ENCODE measurements at regions not wholly inside any gene's neighbourhood (a gene's known extent, or its start where the extent isn't known, plus 50 kb on each side); places are given as distances from the start of the nearest gene placed in this dataset.

DNA sequence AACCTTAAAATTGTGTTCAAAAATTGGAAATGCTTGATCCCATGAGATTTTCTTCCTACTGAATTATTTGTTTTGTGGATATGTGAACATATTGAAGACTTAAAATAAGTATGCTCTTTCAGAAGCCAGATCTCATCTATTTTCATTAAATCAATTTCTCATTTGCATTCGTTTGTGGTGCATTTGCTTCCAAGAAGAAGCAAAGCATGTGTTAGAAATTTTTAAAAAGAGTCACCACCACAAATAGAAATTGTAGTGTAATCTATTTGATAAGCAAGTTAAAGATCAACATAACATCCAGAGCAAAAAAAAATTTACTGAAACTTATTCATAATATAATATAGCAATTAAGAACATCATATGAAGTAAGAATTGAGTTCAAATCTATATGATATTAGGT, 300.9 kb upstream of the SYT4 start:
- no peak for DNase-seq

DNA sequence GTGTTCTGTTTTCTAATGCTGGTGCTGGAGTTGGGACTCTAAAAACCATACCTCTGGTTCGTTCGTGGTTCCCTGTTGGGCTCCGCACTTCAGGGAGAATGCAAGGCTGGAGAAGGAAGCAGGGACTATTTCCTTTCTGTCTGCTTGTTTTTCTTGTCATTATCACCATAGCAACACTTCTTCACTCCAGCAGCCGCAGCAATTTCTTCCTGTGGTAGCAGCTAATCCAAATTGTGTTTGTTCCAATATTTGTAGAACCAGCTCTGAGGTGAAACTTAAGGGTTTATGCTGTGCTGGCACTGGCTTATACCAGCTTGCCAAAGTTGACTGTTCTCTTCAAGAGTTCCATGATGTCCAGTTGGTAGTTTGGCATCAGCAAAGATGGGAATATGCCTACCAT, 301.4 kb upstream of the SYT4 start:
- DNase-seq: no peak

DNA sequence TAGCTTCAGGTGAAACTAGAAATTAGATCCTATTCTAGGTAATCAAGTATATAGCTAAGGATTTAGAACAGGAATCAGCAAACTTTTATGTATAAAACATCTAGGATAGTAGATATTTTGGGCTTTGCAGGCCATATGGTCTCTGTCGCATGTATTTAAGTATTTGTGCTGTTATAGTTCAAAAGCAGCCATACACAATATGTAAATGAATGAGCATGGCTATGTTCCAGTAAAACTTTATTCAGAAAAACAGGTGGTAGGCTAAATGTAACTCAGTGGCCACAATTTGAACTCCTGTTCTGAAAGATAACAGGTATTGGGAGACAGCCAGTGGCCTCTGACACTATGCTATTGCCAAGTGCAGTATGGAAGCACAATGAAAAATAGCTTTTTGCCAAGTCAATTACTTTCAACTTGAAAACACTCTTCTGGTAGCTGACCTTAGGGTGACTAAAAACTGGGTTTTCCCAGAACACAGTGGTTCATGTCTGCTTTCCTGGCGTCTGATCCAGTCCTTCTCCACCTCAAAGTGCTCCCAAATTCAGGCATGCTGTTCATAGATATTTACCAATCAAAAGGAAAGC, 304.7 kb upstream of the SYT4 start:
- no peak for DNase-seq

DNA sequence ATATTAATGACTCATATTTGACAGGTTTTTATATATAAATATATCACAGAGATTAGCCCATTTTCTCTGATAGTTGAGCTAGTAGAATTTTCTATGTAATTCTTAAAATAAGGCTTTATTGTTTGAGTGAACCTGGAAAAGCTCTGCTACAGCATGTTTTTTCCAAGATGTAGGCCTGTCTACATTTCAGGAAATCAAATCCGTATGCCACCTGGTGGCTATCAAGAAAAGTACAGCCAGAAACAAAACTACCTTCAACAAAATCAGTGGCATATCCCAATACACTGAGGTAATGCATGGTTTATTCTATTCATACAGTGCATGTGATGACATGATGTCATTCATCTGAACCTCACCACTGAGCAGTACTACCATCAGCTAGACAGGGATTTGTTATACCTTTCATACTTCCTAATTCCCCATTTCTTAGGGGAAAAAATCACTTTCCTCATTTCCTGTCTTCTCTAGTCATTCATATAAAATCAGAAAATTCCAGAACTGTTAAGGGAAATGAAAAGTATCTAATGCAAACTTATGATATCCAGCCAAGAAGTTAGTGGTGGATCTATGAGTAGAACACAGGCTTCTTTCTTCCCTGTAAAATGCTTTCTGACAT, 310.4 kb upstream of the SYT4 start:
- no peak for DNase-seq

DNA sequence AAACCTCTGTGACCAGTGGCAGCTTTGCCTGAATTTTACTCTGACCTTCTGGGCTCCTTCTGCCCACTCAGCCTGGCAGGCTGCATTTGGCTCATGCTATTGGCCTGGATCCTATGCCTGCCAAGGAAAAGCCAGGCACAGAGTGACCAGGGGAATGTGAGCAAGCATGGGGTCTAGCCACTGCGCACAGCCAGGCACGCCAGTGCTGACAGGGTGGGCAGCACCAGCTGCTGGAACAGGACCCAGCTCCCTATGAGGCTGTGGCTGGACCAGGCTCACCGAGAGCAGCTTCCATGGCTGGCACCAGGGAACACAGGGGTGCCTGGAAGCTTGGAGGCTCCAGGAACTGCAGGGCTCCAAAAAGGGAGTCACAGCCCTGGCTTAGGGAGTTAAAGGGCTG, 311.5 kb upstream of the SYT4 start:
- no peak for DNase-seq

DNA sequence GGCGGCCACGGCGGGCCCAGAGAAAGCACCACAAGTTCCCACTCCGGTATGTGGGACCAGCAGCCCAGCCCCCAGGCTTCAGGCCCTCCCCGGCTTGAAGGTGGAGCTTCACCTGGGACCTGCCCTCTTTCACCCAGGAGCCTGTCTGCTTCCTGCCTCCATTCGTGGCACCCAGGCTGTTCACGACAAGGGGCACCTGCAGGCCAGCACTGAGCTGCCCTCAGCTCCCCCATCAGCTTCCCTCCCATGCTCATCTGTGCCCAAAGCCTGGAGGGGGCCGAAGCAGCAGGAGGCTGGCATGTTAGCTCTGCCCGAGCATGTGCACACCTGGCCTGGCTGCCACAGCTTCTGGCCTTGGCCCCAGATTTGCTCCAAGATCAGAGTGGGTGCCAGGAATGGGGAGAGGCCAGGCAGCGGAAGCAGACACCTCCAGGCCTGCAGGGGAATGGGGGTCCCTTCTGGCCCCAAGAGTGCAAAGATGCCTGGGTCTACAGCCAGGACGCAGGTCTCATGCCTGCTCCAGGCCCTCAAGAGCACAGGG, 312.4 kb upstream of the SYT4 start:
- DNase-seq: no peak

DNA sequence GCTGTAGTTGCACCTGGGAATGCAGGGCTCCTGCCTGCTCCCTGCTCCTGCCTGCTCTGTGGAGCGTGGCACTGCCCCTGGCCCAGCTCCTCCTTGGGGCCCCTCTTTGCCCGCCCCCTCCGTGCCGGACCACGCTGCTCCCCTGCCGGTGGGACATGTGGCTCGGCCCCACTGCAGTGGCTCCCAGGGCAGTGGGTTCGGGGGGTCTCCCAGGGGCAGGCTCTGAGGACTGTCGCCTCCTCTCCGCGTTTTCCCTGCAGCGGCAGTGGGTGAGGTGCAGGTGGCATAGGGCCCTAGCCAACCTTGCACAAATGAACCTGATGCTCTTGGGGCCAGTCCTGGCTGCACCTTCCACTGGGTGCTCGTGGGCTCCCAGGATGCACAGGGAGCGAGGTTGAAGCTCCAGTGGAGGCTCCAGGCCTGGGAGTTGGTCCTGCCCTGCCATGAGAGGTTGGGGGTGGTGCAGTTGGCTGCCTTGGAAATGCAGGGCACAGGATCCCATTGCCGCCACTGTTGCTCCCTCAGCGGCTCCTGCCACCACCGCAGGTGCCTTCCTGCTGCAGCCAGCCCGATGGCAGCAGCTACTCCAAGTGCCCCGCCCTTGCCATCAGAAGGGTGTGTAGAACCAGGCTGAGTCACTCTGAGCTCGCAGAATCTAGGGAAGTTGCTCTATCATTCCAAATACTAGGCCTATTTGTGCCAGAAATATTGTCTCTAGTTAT, 313.1 kb upstream of the SYT4 start:
- no peak for DNase-seq

DNA sequence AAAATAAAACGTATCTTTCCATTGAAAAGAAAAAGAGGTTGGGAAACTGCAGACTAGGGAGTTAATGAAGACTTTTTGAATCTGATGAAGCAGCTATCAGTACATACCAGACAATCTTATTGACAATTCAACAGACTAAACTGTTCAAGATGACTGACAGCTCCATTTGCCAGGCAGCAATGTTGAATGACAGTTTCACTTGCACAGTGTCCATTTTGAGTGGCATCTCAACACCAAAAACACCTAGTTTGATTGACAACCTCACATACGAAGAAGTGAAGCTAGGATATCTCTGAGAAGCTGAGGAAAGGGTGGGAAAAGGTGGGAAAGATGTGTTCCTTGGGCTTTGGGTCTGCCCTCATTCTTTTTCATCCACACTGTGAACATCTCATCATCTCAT, 315.0 kb upstream of the SYT4 start:
- DNase-seq: no peak

DNA sequence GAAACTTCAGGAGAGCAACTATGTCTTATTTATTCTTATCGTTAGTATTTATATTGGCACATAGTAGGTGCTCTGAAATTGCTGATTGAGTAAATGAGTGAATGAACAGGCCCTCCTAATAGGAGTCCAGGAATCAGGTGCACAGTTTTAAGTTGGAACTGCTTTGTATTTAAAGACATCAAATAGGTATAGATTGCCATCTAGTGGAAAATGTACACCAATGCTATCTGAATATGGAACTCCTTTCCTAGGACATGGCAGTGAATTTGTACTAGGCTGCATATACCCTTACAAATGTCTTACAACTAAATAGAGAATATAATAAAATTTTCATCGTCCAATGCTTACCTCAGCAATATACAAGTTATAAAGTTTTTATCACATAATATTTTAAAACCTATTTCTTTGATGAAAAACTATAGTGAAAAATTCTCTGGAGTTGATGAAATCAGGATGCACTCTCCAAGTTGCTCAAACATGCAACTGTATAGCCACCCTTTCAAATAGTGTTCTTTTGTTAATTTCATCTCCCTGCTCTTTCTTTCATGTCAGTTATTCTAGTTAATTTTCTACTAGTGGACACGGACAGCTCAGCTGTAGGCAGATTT, 318.9 kb upstream of the SYT4 start:
- DNase-seq: no peak

DNA sequence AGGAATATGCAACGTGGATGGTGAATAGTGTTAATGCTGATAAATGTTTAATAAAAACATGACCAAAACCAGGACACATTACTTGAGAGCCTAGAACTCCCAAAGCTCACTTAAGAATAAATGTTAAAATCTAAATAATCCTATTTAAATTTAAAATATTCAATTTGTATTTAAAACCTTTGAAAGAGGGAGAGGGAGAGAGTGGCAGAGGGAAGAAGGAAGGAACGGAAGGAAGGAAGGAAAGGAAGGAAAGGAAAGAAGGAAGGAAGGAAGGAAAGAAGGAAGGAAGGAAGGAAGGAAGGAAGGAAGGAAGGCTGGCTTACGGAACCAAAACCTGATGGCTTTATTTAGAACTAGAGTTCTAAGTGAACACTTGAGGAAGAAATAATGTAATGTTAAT, 324.1 kb upstream of the SYT4 start:
- no peak for DNase-seq

DNA sequence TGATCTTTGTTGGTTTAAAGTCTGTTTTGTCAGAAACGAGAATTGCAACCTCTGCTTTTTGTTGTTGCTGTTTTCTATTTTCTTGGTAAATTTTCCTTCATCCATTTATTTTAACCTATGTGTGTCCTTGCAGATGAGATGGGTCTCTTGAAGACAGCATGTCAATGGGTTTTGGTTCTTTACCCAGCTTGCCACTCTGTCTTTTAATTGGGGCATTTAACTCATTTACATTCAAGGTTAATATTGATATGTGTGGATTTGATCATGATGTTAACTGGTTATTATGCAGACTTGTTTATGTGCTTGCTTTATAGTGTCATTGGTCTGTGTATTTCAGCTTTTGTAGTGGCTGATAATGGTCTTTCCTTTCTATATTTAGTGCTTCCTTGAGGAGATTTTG, 327.9 kb upstream of the SYT4 start:
- DNase-seq: no peak

DNA sequence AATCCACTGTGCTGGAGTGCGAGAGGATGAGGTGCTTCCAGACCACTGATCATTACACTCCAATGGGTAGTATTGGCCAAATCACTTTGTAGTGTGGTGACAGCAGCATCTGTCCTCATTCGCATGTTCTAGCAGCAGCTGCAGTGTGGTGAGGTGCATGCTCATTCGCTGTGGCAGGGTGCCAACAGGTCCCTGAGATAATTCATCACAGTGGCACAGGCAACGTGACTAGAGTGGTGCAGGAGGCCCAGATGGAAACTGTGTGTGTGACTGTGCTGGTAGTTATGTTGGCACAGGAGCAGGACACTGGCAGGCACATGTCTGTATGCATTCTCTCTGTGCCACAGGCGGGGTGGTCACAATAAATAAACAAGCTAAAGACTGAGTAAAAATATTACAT, 329.5 kb upstream of the SYT4 start:
- DNase-seq: no peak

DNA sequence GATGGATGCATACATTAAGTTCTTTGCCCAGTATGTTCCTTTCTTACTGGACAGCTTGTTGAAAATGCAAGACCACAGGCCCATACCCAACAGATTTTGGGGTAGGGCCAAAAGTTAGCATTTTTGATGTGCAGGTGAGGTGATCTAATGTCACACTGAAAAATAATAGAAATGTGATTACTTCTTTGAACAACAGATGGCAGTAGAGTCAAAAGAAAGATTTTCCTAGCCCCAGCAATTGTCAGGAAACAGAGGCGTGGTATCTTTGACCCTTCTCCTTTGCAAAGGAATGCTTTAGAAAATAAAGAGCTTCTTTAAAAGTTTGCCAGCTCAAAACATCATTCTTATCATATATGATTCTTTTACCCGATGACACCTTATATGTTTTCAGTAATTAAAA, 343.6 kb upstream of the SYT4 start:
- DNase-seq: no peak

DNA sequence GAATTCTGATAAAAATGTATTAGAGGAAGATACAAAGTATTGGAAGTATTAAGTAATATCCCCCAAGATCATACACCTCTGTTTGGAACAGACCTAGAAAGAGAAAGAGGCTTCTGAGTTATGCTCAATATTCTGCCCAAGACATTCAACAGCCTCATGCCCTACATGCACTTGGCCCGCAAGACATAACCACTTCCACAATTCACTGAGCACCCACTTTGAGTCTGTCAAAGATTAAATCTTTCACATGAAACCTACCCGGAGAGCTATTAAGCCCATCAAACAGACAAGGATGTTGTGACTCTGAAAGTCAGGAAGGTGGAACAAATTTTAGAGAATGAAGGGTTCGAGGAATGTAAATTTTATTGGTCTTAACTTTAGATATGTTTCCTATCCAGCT, 344.7 kb upstream of the SYT4 start:
- no peak for DNase-seq

DNA sequence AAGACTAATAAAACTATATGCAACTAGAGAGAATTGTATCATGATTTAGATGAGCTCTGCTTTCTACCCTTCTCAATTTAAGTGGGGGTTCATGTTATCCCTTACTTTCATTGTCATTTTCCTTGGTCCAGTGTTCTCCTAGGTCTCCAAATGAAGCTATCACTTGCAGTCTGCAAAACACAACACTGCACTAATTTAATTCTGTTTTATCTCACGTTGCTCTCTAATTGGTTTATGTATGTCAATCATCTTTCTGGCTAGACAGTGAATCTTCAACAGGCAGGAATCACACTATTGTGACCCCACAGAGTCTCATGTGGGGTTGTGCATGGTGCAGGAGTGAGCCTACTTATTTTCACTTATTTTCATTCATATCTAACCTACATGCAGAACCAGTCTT, 348.3 kb upstream of the SYT4 start:
- no peak for DNase-seq

DNA sequence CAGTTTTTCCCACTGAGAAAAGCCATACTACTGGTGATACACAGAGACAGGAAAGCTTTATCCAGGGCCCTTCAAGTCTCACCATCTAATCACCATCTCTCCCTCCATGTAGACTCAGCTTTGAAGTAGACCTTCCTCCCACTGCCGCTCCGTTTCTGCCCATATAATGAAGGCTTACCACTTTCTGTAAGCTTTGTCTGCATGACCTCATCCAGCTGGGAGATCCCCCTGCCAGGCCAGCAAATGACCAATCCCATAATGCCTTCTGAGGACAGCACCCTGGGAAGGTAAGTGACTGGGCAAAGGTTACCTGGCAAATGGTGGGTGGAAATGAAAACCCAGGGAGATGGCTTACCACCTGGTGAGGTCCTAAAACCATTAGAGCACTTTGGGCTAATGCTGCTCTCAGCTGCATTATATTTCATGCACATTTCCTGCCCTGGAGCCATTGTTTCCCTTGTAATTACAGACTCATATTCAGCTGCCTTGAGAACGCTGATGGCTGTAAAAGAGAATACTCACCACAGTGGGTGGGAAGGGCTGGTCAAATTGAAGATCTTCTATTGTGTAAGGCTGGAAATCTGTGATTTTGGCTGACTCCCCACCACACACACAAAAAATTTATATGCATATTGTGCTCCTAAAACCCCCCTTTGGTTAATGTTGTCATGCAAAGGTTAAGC, 350.7 kb upstream of the SYT4 start:
- no peak for DNase-seq

DNA sequence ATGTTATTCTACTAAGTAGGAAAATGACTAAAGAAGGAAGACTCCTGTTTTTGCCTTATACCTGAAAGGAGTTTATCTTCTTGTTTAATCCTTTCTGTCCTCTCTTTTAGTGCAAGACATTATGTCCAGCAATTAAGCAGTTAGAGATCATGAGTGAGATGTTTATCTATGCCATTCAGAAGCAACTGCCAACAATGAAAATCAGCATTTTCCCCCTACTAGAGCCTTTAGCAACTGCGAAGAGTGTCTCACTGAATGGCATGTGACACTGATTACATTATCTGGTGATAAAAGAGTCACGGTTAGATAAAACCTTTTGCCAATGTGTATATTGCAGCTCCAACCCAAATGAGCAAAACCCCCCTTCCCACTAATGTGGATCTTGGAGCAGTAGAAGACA, 357.7 kb upstream of the SYT4 start:
- no peak for DNase-seq

DNA sequence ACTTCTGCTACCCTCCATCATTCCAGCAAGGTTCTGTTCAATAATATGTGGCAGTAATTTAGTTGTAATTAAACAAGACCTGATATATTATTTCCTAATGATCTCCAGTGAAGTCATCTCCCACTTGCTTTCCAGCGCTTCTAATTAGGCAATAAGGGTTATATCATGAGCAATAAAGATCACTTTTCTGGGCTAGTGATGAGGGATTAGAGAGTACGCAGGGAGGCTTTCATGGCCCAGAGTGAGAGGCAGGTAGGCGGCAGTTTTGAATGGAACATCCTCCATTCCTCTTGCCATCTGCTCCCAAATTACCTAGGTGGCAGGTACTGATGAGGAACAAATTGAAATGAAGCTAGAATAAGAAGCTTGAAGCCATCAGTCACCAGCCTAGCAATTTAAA, 358.1 kb upstream of the SYT4 start:
- DNase-seq: no peak

DNA sequence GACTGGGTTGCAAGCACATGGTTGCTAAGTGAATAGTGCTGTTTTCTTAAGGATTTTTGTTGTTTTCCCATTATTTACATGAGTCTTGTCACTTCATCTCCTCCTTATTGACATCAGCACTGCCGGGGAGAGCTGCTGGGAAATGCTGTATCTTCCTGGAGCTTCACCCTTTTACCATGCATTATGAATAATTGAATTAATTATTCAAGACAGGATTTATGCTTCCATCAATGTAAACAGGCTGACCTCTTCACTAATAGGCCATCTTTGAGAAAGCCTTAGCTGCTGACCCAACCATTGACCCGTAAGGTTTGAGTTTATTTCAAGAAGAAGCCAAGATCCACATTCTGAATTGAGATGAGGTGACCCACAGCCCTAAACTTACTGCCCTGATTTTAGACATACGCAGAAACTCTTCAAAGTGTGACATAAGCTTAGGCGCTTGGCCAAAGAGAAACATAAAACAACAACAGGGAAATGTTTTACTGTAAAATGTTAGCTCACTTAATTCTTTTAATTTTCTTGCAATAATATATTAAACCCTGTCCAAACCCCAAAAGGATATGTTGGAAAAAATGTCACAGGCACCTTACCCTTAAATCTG, 365.5 kb upstream of the SYT4 start:
- no peak for DNase-seq

DNA sequence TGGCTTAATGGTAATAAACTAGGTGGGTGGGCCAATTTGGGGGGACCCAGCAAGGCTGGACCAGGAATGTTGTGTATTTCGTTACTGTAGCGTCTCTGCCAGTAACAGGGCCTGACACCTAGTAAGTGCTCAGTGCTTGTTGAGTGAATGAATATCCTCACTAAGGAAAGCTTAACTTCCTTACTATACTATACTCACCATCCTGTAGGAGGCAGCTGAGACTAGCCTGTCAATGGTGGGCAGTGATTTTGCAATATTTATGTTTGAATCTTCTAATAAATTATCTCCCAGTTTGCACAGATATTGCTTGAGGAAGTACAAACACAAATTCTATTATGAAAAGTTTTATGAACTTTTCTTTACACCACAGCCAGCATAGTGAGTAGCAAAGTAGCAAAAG, 370.7 kb upstream of the SYT4 start:
- no peak for DNase-seq

DNA sequence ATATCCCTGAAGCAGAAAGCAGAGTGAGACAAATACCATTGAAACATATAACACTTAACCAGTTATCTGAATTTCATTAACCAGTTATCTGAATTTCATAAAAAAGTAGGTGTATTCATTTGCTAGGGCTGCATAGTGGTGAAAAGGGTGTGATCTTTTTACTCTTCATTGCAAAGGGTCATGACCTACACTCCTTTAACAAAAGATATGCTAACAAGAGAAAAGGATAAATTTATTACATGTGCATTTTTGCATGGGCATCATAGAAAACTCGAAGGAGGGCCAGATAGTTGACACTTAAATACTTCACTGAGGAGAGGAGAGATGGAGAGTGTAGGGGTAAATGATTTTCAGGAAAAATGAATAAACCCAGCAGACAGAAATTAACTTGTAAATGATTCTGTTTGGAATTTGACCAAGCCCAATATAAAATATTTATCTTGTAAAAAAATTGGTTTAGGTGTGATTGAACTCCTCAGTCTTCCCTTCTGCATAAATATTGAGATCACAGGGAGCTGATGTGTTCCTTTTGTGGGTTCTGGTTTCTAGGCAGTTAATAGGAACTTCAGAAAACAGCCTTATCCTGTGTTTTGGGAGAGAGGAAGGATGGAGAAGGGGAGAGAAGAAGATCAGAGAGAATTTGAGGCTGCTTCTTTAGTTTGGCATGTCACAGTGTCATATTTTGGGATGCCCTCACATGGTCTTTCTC, 372.5 kb upstream of the SYT4 start:
- no peak for DNase-seq

DNA sequence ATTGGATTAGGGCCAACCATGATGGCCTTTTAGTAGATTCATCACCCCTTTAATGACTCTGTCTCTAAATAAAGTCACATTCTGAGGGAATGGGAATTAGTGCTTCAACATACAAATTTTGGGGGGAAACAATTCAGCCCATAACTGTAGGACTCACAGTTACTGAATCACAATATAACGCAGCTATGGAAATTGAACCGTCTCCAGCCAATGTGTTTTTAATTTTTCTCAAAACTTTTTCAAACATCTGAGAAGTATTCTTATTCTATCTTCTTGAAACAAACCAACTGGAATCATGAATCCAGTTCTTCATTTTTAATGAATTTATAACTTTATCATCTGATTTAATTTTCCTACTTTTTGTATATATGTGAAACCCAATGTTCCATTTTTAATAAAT, 373.1 kb upstream of the SYT4 start:
- DNase-seq: no peak
